HG03457 (cell line): ENCODE measurements at regions not wholly inside any gene's neighbourhood (a gene's known extent, or its start where the extent isn't known, plus 50 kb on each side); places are given as distances from the start of the nearest gene placed in this dataset.

Source experiments
- ATAC-seq: cut with Tn5 transposase; IDR thresholded peaks from one replicate; pipeline ENCODE4 v1.9.1; 2021; ENCODE audit warnings: moderate number of reproducible peaks; ENCODE audit not compliant: unreplicated experiment

DNA sequence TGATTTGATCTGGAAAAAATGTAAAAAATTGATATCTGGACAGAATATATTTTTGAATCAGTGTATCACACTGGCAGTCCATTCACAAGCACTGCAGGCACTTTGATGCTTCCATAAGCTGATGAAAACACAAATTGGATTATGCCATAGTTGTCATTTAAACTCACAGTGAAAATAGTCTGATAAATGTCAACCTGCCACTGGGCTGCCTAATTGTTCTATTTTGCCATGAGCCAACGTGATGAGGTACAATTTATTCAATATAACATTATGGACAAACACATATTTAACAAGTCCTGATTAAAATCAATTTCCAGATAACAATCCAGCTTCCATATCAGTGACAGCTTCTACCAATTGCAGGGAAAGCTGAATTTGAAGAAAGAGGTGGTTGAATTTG is 1244.9 kb downstream of the EFNB2 start:
- ATAC-seq, result no peak

DNA sequence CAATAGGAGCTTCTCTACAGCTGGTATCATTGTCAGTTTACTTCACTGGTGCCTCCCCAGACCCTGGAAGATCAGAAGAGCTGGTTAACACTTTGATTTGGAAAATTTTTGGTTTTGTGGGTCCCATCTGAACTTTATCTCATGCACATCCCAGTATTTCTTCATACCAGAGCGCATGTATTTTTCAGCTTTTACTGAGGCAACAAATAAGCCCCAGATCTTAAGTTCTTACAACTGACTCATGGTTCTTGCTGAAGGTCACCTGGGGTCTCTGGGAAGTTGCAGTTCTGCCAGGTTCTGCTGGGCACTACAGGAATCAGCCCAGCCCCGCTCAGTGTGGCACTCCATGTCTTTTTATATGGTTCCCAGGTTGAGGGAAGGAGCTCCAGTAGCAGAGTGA is 1249.9 kb downstream of the EFNB2 start:
- no peak for ATAC-seq

DNA sequence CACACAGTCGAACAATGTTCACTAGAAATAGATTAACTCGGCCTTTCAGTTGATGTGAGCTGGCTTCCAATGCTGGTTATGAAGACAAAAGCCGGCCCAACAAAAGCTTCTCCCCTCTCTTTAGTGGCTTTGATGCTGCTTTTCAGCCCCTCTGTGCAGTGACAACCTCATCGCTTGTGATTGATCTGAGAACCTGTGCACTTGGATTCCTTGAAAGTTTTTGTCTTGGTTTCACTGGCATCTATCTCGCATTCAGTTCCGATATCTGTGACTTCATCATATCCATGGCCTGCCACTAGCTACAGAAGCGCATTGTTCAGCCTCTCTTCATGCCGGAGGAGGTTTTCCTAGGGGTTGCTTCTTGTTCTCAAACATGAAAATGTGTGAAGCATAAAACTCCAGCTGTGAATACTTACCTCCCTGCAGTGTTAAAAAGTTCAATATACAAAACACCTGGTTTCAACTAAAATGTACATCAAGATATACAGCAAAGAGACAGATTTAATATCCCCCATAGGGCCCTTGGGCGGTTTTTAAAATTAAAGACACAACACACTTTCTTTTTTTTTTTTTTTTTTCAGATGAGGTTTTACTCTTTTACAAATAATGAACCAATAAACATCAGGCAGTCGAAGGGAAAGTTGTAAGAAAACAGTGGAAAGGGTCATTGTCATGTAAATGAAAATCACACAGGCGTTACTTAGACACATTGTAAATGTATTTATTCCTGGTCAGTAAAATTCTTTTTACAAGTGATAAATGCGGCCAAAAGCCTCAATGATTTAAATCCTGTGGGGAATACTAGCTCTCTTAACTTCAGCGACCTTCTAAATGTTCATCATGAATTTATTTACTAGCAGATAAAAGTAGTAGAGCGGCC is 1252.8 kb downstream of the EFNB2 start:
- ATAC-seq, result no peak

DNA sequence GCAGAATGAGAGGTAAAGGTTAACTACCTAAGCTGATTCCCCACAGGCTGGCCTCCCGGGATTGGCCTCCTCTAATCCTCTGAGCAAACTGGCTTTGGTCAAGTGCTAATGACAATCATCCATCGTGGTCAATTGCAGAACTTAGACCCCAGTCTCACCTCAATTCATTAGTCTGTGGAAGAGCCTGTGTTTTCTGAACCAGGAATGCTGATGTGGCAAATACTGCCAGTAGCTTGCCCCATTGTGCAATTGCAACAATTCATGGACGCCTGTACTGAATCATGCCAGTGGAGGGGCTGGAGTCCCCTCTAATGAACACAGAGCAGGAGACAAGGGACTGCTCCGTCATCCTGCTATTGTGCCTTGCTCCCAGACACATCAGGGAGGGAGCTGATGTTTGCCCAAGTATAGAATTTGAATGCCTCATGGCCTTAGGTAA is 1256.5 kb downstream of the EFNB2 start:
- ATAC-seq, result no peak

DNA sequence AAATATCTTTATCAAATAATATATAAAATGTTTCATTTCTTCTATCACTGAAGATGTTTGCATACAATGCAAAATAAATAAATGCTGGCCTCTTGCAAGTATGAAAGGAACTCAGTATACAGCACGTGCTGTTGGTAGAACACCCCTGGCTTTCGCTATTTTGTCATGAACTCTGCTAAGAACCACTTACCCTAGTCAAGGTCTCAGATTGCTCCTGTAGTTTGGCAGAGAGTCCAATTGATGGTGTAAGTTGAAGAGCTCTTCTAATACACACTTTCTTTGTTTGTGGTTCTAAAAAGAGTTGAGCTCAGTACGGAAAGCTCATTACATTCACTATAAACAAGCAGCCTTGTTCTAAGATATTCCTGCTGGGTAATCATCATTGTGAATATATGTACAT is 1258.9 kb downstream of the EFNB2 start:
- ATAC-seq, result no peak

DNA sequence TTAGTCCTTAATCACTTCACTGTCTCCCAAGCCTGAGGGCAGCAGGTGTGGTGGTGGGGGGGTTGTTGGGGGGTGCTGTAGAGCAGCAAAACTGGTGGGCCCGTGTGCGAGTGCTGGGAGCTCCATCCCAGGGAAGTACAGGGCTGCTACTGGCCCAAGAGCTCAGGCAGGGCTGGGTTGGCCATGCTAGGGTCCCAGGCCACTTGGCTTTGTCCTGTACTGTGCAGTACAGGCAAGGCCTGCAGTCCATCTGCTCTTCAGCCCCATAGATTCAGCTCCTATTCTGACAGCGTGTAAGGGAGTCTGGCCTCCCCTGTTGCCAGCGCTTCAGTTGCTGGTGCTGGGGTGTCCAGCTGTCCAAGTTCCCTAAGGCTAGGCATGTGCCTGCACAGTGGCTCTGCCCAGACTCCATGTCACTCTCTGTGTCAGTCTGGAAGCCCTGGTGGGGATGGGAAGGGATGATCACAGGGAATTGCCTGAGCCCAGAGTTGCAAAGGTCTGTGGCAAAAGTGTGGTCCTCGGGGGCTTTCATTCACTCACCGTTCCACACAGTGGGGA is 1261.7 kb downstream of the EFNB2 start:
- ATAC-seq, result no peak

DNA sequence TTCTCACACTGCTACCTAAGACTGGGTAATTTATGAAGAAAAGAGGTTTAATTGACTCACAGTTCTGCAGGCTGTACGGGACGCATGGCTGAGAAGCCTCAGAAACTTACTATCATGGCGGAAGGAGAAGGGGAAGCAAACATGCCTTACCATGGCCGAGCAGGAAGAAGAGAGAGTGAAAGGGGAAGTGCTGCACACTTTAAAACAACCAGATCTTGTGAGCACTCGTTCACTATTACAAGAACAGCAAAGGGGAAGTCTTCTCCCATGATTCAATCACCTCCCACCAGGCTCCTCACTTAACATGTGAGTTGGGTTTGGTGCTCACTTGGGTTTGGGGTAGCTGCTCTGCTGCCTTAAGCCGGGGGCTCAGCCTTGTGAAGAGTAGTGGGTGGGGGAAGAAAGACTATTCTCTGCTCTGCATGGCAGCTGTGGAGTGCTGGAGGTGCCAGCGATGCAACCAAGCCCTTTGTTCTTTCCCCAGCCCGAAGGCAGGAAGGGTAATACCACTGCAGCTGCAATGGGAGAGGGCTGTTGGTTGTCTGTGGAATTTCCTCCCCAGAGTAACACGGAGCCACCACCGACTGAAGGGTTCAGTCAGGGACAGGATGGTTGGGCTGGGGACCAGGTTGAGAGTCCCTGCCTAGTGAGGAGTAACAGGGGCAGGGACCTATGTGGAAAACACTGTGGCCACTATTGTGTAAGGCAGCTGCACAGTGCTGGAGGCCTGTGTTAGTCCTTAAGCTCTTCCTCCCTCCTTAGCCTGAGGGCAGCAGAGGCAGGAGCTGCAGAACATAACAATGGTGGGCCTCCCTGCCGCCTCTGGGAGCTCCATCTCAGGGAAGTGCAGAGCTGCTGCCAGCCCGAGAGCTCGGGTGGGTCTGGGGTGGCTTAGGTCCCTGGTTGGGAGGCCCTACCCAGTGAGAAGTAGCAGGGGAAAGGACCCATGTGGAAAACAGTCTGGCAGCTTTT is 1262.5 kb downstream of the EFNB2 start:
- ATAC-seq, result no peak

DNA sequence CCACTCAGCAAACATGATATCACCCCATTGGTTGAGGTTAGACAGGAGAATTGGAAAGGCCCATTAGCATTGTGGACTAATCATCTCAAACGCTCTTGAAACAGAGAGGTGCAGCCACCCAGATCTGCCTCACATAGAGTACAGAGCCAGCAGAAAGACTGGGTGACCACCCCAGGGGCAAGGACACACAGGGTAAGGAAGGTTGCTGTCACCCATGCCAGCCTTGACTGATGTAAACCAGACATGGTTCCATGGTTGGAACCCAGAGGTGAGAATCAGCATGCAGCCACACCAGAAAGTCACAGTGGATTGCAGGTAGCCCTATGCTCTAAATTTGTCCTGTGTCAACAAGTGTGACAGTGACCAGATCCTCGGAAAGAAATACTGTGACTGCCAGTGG is 1268.8 kb downstream of the EFNB2 start:
- ATAC-seq, result no peak

DNA sequence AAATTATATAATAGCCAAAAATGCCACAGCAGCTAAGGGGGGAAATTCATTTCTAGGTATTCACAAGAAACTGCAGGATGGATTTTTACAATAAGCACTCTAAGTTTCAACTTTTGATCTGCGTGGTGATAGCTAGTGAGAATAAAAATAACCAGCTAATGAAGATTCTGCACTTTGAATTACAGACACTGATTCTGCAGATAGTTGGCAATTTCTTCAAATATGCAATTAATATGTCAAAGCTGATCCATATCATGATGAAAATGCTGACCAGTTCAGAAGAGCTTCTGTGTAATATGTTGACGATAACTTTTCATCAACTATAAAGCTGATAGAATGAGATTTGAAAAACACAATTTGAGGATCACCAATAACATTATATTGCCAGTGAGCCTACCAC is 1272.9 kb downstream of the EFNB2 start:
- no peak for ATAC-seq

DNA sequence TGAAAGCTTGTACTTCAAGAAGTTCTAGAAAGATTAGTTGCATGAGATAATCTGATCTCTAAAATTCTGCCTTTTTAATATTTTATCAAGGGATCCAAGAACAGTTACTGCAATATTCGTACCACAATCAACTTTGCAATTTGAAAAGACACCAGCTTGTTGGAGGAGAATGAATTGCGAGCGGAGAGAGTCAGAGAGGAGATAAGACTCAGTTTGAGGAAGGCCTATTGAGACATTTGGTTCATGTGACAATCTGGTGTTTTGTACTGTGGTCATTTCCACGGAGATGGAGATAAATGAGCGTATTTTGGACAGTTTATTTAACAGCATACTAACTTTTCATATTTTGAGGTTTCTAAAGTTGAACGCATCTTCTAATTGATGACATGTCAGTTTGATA is 1276.0 kb downstream of the EFNB2 start:
- ATAC-seq, result no peak

DNA sequence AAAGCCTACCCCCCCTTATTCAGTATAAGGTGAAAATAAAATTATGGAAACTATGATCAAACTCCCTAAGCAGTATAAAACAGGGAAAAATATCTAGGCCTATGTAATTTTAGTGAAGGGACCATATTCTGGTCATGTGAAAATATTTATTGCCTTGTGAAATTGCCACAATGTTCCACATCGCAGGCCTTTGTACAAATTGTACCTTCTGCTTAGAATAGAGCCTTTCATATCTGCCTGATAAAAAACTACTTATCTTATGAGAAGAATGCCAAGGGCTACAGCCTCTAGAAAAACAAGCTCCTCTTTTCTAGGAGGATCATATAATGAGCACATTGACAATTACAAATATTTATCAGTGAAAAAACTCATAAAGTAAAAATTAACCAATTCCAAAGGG is 1280.0 kb downstream of the EFNB2 start:
- ATAC-seq, result no peak

DNA sequence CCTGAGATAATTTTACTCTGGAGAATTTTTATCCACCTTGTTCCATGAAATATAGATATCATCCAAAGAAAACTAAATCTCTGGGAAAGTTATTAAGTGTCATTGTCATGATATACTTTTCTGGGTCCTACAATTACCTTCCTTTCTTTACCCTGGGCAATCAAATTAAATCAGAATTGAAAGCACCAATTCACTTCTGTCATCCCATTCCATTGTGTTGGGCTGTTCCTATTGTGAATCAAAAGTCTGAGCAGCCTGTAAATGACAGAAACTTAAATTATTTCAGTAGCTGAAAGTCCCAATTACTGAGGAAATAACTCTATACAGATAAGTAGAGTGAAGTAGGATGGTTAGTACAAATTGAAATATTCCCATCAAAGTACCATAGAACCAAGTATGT is 1284.2 kb downstream of the EFNB2 start:
- ATAC-seq, result no peak

DNA sequence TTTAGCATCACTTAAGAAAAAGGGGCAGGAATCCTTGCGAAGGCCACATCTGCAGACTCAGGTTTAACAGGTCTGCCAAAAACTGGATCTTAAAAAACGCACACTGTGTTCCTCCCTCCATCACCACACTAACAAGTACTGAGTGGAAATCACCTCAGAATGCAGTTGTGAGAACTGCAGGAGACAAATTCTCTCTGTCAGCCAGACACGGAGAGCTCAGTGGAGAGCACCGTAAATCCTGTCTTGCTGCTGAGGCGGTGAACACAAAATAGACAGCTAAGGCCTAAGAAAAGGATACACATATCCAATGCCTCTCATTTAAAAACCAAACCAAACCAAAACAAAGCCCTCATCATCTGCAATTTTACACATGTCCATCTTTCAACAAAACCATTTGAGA is 1287.6 kb downstream of the EFNB2 start:
- no peak for ATAC-seq

DNA sequence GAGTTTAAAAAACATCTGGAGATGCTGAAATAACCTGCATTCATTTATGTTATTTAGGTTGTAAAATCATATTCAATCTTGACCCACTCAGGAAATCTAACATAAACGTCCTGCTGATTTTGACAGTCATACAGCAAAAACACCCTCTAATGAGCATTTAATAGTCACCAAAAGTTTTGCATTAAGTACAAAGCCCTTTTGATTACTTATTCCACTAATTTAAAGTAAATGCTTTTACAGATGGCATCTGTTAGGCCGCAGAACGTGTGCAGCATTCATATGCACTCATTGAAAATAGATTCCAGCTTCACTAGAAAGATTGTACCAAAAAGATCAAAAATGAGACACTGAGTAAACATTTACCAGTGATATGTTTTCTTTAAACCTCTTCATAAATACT is 1295.1 kb downstream of the EFNB2 start:
- ATAC-seq, result no peak

DNA sequence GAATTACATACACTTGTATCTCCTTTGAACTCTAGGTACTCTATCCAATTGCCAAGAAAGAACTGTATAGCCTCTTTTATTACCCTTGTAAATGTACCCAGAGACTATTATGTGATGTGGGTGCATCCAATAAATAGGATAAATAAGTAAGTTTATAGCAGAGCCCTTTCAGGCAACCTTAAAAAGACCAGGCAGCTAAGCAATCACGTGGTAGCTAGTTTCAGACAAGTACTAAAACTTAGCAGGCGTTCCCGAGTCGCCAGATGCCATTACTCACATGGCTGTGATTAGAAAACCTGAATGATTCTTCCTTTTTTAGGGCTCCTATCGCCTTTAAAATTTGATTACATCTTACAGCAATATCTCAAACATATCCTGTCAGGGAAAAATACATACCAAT is 1303.0 kb downstream of the EFNB2 start:
- no peak for ATAC-seq

DNA sequence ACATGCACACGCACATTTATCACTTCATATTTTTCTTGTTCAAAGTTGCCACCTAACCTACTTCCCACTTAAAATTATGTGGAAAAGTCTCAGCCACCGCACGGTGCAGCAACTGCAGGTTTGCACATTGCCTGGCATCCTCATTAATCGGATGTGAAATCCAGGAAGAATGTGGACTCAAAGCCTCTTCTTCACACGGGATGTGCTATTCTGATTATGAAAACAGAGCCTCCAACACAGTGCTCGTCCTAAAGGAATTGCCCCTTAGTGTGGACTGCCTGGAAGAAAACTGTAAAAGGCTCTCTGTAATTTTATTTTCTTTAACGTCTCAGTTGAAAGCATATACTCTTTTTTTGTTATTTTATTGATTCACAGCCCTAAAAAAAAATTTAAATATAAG is 1303.5 kb downstream of the EFNB2 start:
- ATAC-seq, result no peak

DNA sequence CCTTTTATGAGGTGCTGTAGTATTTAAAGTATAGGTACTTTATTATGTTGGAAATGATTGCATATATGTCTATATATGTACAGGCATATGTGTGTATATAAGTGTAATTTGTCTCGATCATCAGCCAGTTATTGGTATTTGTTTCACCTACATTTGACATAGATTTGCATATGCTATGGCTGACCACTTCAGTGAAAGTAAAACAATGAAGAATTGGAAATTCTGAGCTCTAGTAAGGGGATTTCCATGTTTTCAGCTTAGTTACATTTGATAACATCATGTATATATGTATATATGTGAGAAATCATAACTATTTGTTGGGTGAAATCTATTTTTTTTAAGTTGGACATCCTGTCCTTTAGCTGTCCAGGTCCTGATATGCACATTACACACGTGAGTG is 1303.9 kb downstream of the EFNB2 start:
- ATAC-seq, result no peak

DNA sequence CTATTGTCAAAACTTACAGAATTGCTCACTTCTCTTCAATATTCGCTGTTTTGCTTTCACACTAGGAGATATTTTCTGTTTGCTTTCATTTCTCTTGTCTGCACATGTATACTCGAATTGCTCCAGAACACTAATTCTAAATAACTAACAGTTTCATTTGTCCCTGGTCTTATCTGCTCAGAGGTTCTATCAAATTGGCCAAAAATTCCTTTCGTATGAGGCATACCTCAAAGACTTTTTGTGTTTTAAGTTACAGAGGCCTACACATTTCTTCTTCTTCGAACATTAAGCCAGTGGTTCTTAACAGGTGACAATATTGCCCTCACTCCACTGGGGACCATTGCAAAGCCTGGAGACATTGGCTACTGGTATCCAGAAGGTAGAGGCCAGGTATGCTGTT is 1314.6 kb downstream of the EFNB2 start:
- ATAC-seq, result no peak

DNA sequence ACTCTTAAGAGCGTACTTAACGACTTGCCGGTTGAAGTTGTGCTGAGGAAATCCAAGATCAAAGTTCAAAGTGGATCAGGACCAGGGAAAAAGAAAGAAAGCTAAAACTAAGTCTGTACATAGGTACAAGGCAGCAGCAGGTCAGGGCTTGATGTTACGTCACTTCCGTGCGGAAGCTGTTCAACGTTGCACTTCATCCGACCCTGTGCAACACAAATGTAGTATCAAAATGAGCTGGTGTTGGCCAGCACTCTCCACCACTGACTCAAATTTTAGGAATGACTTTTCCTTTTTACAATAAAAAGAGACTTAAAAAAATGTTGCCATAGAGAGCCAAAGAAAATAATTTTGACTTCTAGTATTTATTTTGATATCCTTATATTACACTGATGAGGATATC is 1315.4 kb downstream of the EFNB2 start:
- ATAC-seq, result no peak

DNA sequence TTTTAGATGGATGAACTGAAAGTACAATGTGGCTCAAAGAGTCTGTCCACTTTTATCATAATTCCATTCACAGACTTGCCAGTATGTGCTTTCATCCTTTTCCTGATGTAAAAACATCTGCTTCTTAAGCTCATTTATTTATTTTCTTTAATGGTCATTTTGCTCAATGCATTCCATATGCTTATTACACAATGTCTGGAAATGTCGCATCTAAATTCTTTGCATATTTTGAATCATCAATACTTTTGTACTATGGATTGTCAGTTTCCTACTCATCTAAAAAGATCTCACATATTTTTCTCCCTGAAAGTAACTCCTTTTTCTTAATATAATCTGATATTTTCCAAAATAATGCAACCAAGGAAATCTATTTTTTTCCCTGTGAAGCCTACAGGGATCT is 1315.8 kb downstream of the EFNB2 start:
- no peak for ATAC-seq

DNA sequence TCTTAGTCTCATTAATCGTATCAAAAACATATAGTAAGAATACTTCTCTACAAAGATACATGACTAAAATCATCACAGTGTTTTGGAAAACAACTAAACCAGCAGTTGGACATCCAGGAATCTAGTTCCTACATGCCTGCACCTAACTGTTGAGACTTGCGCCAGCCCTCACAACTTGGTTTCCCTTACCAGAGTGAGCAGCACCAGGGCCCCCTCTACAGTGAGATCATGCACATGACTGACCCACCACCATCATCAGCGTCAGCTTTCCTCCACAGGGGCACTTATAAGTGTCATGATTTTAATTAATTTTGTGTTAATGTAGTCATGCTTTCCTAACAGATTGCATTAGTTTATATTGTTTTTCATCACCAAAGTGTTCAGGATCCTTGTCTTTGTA is 1322.0 kb downstream of the EFNB2 start:
- no peak for ATAC-seq
